NT2/D1 (cell line): ENCODE measurements at regions not wholly inside any gene's neighbourhood (a gene's known extent, or its start where the extent isn't known, plus 50 kb on each side); places are given as distances from the start of the nearest gene placed in this dataset.

ENCODE experiments used
- DNase-seq: peaks from one replicate; pipeline ENCODE4 v3.0.0-alpha.2; 2011; ENCODE audit warnings: low read depth, low spot score
- H3K27me3 ChIP-seq: 2 replicates; pipeline ENCODE4 v1.6.0; 2011; ENCODE audit warnings: mild to moderate bottlenecking; ENCODE audit not compliant: insufficient read length, insufficient read depth
- H3K36me3 ChIP-seq: 2 replicates; pipeline ENCODE4 v1.6.1; 2011; ENCODE audit warnings: mild to moderate bottlenecking, low read length, mixed read lengths; ENCODE audit not compliant: insufficient read depth, insufficient read length
- H3K4me1 ChIP-seq: 2 replicates; pipeline ENCODE4 v1.5.1; 2011; ENCODE audit not compliant: insufficient read depth, insufficient read length
- H3K4me3 ChIP-seq: 2 replicates; pipeline ENCODE4 v1.5.1; 2011; ENCODE audit warnings: low read depth; ENCODE audit not compliant: insufficient read length
- H3K9ac ChIP-seq: 2 replicates; pipeline ENCODE4 v1.6.0; 2011; ENCODE audit warnings: low read depth; ENCODE audit not compliant: insufficient read length
- H3K9me3 ChIP-seq: 2 replicates; pipeline ENCODE4 v1.5.1; 2011; ENCODE audit warnings: mild to moderate bottlenecking, low read length; ENCODE audit not compliant: insufficient read depth
- SUZ12 ChIP-seq: IDR thresholded peaks from 2 replicates; pipeline ENCODE4 v1.6.1; 2011; ENCODE audit not compliant: insufficient read length, insufficient read depth; ENCODE audit errors: extremely low read depth
- YY1 ChIP-seq: IDR thresholded peaks from 2 replicates; pipeline ENCODE4 v1.6.1; 2011; ENCODE audit not compliant: insufficient read length, insufficient read depth
- ZNF274 ChIP-seq: IDR thresholded peaks from 2 replicates; pipeline ENCODE4 v1.6.1; 2011; ENCODE audit warnings: mild to moderate bottlenecking, low read depth, low read length

DNA sequence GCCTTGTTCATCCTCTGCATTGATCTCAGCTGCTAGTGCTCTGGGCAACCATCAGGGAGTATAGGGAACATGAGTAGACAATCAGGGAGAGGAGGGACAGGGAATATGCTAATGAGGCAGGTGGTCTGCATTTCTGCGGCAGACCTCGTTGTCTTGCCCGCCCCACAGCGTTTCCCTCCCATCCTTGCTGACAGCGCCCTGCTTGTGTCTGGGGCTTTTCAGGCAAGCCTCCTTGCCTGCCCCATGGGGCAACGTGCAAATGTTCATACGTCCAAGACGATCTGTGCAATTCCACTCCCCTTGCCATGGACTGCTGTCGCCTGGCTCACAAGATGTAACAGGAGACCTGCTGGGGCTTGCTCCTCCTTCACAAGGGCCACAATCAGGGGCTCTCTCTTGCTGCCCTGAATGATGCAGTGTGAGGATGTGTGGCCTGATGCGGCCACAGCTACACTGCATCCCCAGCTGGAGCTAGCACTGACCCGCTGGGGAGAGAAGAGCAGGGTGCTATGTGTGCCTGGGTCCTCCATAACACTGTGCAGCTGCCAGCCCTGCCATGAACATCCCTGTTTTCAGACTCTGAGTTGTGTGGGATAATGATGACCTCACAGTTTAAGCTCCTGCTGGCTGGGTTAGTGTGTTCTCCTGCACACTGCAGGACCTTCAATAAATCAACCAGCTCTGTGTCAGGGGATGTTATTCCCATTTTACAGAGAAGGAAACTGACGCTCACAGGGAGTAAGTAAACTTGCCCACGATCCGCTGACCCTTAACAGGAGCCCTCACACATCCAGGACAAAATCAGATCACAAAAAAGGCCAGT is 211.3 kb downstream of the KLF13 start:
- Histone ChIP-seq H3K4me1 (peaks cover 2% of the 10 kb centered on the region), H3K9ac (no peak overlapping the region), H3K27me3 (no peaks in the 10 kb centered on the region), H3K9me3 (no peaks in the 10 kb centered on the region), H3K36me3 (no peaks in the 10 kb centered on the region), H3K4me3 (no peak overlapping the region)
- DNase-seq: no peak
- TF ChIP-seq SUZ12 (no peak), YY1 (no peak), ZNF274 (no peak)

DNA sequence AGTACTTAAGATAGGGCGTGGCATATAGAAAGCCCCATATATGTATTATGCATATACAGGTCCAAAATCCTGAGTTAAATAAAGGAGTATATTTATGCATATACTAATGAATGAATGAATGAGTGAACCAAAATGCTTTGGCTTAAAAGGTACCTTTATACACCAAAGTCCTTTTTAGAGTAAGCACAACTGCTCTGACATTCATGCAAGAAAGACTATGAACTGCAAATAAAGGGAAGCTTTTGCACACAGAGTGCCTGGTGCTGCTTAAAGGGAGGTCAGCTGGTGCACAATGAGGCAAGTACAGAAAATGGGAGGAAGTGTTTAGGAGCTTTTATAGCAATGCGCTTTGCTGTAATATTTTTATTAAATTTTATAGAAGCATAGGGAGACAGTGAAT is 214.0 kb downstream of the KLF13 start:
- TF ChIP-seq ZNF274 (no peak), YY1 (no peak), SUZ12 (no peak)
- Histone ChIP-seq H3K9ac (no peak overlapping the region), H3K4me1 (peaks cover 2% of the 10 kb centered on the region), H3K27me3 (no peaks in the 10 kb centered on the region), H3K4me3 (no peak overlapping the region), H3K36me3 (no peaks in the 10 kb centered on the region), H3K9me3 (no peaks in the 10 kb centered on the region)
- DNase-seq: no peak

GRCh38 chr15:31544361-31544760 is 217.7 kb downstream of the KLF13 start:
- H3K9me3 ChIP-seq: no peaks in the 10 kb centered on the region
- no peak for DNase-seq
- H3K9ac ChIP-seq: no peak overlapping the region
- H3K27me3 ChIP-seq: no peaks in the 10 kb centered on the region
- TF ChIP-seq ZNF274: no peak
- TF ChIP-seq SUZ12: no peak
- no peak for TF ChIP-seq YY1
- H3K36me3 ChIP-seq: no peaks in the 10 kb centered on the region
- no peaks in the 10 kb centered on the region for H3K4me1 ChIP-seq
- no peak overlapping the region for H3K4me3 ChIP-seq

- no peaks in the 10 kb centered on the region for H3K4me1 ChIP-seq
- H3K36me3 ChIP-seq: no peaks in the 10 kb centered on the region
- no peaks in the 10 kb centered on the region for H3K9me3 ChIP-seq
- DNase-seq: no peak
- no peaks in the 10 kb centered on the region for H3K27me3 ChIP-seq
- no peak overlapping the region for H3K9ac ChIP-seq
- H3K4me3 ChIP-seq: no peak overlapping the region
- TF ChIP-seq YY1: no peak
- TF ChIP-seq ZNF274: no peak
- TF ChIP-seq SUZ12: no peak
Observed at GRCh38 chr15:31545257-31545656, 218.6 kb downstream of the KLF13 start.

GRCh38 chr15:31550211-31550977 is 223.8 kb downstream of the KLF13 start:
- no peaks in the 10 kb centered on the region for H3K4me1 ChIP-seq
- DNase-seq: no peak
- no peaks in the 10 kb centered on the region for H3K27me3 ChIP-seq
- no peak overlapping the region for H3K9ac ChIP-seq
- H3K36me3 ChIP-seq: no peaks in the 10 kb centered on the region
- H3K9me3 ChIP-seq: no peaks in the 10 kb centered on the region
- no peak overlapping the region for H3K4me3 ChIP-seq
- no peak for TF ChIP-seq ZNF274
- TF ChIP-seq YY1: no peak
- TF ChIP-seq SUZ12: no peak

GRCh38 chr15:31551323-31551722 is 224.7 kb downstream of the KLF13 start:
- H3K9me3 ChIP-seq: no peaks in the 10 kb centered on the region
- no peaks in the 10 kb centered on the region for H3K36me3 ChIP-seq
- H3K4me1 ChIP-seq: no peaks in the 10 kb centered on the region
- TF ChIP-seq SUZ12 (no peak), ZNF274 (no peak), YY1 (no peak)
- H3K9ac ChIP-seq: no peak overlapping the region
- no peaks in the 10 kb centered on the region for H3K27me3 ChIP-seq
- DNase-seq: no peak
- no peak overlapping the region for H3K4me3 ChIP-seq

DNA sequence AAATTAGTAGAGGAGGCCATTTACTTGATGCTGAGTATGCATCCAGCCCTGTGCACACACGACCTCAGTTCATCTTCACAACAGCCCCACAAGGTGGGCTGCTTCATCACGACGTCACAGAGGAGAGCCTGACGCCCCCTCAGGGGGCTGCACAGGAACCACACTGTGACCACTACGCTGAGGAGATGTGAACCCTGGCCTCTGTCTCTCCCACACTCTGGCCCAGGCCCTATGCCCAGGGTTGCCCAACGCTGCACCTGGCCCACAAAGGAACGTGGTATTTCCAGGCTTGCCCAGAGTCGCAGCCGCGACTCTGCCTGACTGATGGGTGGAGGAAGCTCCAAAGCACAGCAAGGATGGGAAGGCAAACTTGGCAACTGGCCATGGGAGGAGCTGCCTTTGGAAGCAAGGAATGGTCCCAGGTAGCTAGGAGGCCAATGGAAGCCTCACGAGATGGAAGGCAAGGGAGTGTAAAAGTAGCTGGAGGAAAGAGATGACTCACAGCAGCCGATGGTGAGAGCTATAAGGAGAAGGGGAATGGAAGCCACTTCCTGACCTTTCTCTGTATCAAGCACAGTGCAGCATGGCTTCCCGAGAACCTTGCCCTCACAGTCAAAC is 226.0 kb downstream of the KLF13 start:
- H3K4me1 ChIP-seq: no peaks in the 10 kb centered on the region
- no peaks in the 10 kb centered on the region for H3K36me3 ChIP-seq
- no peaks in the 10 kb centered on the region for H3K27me3 ChIP-seq
- H3K9ac ChIP-seq: no peak overlapping the region
- no peaks in the 10 kb centered on the region for H3K9me3 ChIP-seq
- TF ChIP-seq ZNF274: no peak
- TF ChIP-seq SUZ12: no peak
- no peak for TF ChIP-seq YY1
- no peak overlapping the region for H3K4me3 ChIP-seq
- no peak for DNase-seq
